ENCODE measurements at regions not wholly inside any gene's neighbourhood (a gene's known extent, or its start where the extent isn't known, plus 50 kb on each side); places are given as distances from the start of the nearest gene placed in this dataset.

DNA sequence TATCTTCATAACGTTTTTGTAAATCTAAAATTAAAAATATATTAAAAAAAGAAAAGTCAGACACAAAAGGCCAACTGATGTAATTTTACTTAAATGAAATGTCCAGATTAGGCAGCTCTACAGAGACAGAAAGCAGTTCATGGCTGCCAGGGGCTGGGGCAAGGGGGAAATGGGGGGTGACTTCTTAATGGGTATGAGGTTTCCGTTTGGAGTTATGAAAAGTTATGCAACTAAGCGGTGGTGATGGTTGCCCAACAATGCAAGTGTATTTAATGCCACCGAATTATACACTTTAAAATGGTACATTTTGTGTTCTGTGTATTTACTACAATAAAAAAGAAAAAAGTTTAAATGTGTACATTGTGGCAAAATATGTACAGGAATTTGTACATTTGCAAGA, 70.2 kb upstream of the TEX51 start:
- TF ChIP-seq PATZ1 (CRISPR knock-in tag; IDR thresholded peaks at IDR 0.05; ENCODE audit: borderline replicate concordance) (no peak), ZFP30 (CRISPR knock-in tag; IDR thresholded peaks at IDR 0.05) (no peak), CSRNP3 (CRISPR knock-in tag; IDR thresholded peaks at IDR 0.05) (no peak), CSDC2 (CRISPR knock-in tag; IDR thresholded peaks at IDR 0.05) (no peak), PPARA (CRISPR knock-in tag; IDR thresholded peaks at IDR 0.05; ENCODE audit: borderline replicate concordance) (no peak), OSR1 (CRISPR knock-in tag; IDR thresholded peaks at IDR 0.05) (no peak), ZFP3 (CRISPR knock-in tag; IDR thresholded peaks at IDR 0.05) (no peak), ARNTL (CRISPR knock-in tag; IDR thresholded peaks at IDR 0.05; ENCODE audit: borderline replicate concordance, low read depth) (no peak), TSHZ2 (CRISPR knock-in tag; IDR thresholded peaks at IDR 0.05) (no peak)
- TF ChIP-seq, protein P1, sequence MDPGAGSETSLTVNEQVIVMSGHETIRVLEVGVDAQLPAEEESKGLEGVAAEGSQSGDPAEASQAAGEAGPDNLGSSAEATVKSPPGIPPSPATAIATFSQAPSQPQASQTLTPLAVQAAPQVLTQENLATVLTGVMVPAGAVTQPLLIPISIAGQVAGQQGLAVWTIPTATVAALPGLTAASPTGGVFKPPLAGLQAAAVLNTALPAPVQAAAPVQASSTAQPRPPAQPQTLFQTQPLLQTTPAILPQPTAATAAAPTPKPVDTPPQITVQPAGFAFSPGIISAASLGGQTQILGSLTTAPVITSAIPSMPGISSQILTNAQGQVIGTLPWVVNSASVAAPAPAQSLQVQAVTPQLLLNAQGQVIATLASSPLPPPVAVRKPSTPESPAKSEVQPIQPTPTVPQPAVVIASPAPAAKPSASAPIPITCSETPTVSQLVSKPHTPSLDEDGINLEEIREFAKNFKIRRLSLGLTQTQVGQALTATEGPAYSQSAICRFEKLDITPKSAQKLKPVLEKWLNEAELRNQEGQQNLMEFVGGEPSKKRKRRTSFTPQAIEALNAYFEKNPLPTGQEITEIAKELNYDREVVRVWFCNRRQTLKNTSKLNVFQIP (CRISPR knock-in tag; IDR thresholded peaks at IDR 0.05; ENCODE audit: borderline replicate concordance, low read depth) = no peak
- TF ChIP-seq, protein P2, sequence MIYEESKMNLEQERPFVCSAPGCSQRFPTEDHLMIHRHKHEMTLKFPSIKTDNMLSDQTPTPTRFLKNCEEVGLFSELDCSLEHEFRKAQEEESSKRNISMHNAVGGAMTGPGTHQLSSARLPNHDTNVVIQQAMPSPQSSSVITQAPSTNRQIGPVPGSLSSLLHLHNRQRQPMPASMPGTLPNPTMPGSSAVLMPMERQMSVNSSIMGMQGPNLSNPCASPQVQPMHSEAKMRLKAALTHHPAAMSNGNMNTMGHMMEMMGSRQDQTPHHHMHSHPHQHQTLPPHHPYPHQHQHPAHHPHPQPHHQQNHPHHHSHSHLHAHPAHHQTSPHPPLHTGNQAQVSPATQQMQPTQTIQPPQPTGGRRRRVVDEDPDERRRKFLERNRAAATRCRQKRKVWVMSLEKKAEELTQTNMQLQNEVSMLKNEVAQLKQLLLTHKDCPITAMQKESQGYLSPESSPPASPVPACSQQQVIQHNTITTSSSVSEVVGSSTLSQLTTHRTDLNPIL (CRISPR knock-in tag; IDR thresholded peaks at IDR 0.05; ENCODE audit: low read depth) = no peak
